GM19328 (cell line): ENCODE measurements at regions not wholly inside any gene's neighbourhood (a gene's known extent, or its start where the extent isn't known, plus 50 kb on each side); places are given as distances from the start of the nearest gene placed in this dataset.
A peak's percentile ranks its signal among the peaks of the same experiment; 100 is the strongest.

Experiments
- ATAC-seq: cut with Tn5 transposase; IDR thresholded peaks from one replicate; pipeline ENCODE4 v1.9.1; 2021; ENCODE audit warnings: mild to moderate bottlenecking, moderate library complexity; ENCODE audit not compliant: unreplicated experiment

DNA sequence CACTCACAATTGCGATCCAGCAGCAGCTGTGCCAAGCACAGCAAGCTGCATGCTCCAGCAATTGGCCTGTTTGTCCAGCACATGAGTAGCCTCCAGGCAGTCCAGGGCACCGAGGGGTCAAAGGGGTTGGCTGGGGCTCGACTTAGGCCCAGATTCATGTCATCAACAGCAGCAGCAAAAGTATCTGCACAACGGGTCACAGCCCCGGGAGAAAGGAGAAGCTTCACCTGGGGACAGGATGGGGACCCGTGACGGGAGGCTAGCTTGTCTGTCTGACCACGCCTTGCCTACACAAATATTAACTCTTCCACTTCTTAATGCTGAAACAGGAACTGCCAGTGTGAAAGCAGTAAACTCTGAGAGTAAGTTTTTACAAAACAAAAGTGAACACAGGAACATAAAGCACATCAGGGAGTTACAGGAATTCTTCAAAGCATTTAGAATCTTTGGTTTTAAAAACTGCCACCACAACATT is 191.2 kb downstream of the PIK3R1 start:
- peak; percentile 68 for ATAC-seq

DNA sequence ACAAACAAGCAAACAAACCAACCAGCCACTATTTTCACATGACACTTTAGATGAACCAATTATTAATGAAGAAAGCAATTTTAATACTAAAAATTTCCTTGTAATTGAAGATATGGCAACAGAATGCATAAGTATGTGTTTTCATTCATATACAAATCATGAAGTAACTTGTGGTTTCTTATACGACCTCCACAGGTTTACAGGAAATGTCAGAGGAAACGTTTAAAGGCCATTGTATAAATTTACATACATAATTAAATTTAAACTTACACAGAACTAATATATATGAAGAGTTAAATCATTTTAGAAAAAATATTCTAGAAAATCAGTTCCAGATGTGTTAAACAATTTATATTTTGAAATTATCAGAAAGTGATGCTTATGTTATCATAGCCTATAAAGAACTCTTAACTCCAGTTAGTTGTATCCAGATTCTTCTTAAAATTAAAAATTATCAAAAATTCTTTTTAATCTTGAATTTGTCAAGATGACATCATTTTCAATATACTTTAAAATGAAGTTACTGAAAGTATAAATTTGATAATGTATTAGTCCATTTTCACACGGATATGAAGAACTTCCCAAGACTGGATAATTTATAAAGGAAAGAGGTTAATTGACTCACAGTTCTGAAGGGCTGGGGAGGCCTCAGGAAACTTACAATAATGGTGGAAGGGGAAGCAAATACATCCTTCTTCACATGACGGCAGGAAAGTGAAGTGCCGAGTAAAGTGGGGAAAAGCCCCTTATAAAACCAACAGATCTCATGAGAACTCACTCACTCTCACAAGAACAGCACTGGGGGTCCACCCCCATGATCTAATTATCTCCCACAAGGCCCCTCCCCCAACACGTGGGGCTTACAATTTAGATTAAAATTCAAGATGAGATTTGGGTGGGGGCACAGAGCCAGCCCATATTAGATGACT is 192.0 kb downstream of the PIK3R1 start:
- no peak for ATAC-seq

- no peak for ATAC-seq
Measured at GRCh38 chr5:68408345-68408871, 192.9 kb downstream of the PIK3R1 start.

DNA sequence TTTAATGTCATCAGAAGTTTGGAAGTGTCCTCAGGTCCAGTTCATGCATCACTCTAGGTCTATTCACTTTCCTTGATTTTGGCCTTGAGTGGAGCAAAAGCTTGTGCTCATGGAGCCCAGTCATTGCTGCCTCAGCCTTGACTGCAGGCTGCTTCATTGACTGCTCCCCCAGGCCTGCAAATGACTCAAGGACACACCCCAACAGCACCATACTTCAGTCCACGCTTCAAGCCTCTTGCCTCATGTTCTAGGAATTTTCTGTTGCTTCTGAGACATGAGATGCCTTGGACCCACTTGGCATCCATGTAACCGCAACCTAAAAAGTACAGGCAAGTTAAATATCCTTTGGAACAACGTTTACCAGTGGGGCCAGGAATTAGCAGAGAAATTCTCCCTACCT is 193.7 kb downstream of the PIK3R1 start:
- no peak for ATAC-seq

DNA sequence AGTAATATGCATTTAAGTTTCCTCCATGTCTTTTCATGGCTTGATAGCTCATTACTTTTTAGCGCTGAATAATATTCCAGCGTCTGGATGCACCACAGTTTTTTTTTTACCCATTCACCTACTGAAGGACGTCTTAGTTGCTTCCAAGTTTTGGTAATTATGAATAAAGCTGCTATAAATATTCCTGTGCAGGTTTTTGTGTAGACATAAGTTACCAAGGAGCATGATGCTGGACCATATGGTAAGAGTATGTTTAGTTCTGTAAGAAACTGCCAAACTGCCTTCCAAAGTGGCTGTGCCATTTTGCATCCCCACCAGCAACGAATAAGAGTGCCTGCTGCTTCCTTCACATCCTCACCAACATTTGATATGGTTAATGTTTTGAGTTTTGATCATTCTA is 195.6 kb downstream of the PIK3R1 start:
- ATAC-seq: no peak

GRCh38 chr5:68415177-68416085 is 199.9 kb downstream of the PIK3R1 start:
- ATAC-seq: no peak

GRCh38 chr5:68416714-68417113 is 201.2 kb downstream of the PIK3R1 start:
- ATAC-seq: no peak

DNA sequence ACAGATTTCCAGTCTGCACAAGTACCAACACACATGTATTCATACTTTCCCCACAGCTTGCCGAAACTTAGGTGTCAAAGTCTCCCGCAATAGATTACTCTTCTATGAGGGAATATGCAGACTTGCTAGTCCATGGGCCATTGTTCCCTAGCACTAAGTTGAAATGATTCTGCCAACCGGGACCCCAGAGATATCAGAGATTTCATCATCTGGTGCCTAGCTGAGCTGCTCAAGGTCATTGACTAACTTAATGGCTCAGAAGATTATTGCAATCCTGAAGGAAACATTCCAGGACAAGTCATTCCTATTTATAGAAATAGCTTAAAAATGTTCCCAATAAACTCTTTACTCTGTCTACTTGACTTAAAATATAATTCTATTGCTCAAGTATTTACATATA is 202.6 kb downstream of the PIK3R1 start:
- no peak for ATAC-seq

DNA sequence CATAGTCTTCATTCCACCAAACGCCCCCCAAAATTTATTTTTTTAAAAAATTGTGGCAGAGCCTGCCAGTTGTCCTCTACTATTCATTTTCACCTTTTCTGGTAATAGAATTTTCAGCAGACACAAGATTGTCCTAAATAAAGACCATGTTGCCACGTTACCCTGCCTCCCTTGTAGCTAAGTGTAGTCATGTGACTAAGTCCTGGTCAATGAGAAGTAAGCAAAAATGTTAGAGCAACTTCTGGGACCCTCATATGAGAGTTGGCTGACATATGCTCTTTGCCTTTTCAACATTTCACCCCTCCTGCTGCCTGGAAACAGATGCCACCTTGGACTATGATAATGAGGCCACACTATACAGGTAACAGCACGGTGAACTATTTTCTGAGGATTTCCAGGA is 203.1 kb downstream of the PIK3R1 start:
- ATAC-seq: no peak

DNA sequence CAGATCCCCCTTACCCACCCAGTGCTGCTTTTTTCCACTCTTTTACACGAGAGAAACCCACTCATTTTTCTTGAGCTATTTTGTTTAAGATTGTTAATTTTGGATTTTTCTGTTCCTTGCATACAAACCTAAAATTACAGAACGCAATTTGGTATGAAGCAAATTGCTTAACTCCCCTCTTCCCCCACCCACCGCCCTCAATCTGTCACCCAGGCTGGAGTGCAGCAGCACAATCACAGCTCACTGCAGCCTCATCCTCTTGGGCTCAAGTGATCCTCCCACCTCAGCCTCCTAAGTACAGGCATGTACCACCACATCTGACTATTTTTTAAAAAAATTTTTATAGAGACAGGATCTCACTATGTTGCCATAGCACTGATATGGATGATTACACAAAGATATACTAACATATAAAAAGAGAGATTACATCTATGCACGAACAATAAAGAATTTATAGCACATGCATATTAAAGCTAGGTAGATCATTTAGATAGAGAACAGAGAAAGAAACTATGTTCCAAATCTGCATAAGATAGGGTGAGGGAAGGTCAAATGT is 203.6 kb downstream of the PIK3R1 start:
- no peak for ATAC-seq

DNA sequence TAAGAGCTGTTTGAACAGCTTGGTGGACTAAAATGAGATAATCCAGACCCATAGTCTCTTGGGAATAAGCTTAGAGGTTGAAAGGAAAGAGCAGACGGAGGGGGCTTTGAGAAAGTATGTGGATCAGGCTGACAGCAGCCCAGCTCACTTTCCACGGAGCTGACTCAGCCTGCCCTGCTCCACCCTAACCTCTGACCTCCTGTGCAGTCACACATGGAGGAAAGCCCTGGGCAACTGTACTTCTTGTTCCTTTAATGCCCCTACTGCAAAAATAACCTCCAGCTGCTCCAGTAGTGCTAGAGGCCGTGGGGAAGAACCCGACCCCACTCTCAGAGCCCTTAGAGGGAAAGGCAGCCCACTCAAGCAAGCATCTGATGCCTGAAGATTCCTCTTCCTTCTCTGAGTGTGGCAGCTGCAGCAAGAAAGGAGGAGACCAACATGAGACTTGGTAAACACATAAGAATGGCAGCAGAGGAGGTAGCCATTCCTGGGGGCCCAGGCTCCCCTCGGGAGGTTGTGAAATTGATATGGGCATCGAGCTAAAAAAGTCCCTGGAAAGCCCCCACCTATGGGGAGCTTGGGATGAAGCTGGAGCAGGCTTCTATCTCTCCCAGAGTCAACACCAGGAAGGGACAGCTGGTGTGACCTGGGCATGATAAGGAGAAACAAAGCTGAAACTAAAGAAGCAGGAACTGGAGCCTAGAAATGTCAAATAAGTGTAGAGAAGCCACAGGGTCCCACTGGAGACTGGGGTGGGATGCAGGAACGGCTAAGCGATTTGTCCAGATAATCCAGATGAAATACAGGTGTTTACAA is 204.3 kb downstream of the PIK3R1 start:
- ATAC-seq: no peak

DNA sequence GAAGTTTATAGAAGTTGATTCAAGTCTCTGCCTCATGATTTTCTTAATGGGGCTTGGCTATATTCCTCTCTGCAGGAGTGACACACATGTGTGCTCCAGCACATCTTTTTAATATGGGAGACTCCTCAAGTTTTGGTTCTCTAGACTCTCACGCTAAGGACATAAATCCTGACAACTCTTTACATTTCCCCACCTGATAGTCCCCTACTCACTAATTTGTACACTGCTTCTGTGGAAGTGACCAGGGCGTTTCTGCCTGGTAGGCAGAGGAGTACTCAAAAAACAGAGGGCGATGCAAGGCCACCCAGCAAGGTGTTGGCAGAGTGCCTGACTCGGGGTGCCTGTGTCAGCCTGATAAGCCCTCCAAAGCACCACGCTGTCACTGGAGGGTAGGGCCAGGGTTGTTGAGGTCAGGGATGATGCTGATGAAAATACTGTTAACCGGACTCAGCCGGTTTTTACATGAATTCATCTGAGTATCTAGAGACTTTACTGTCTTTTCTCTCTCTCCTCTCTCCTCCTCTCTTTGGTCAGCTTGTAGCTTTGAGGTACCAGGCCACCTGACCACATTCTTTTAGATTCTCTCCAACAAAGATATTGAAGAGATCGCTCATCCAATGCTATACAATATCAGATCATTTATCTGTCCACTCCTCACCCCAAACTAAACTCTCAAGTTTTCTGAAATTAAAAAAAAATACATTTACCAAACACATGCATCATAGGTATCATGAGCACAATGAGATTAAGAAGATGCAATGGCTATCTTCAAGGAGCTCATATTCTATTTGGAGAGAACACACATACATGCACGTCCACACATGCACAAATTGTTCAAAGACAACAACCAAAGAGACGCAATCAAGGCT is 205.2 kb downstream of the PIK3R1 start:
- ATAC-seq: no peak

DNA sequence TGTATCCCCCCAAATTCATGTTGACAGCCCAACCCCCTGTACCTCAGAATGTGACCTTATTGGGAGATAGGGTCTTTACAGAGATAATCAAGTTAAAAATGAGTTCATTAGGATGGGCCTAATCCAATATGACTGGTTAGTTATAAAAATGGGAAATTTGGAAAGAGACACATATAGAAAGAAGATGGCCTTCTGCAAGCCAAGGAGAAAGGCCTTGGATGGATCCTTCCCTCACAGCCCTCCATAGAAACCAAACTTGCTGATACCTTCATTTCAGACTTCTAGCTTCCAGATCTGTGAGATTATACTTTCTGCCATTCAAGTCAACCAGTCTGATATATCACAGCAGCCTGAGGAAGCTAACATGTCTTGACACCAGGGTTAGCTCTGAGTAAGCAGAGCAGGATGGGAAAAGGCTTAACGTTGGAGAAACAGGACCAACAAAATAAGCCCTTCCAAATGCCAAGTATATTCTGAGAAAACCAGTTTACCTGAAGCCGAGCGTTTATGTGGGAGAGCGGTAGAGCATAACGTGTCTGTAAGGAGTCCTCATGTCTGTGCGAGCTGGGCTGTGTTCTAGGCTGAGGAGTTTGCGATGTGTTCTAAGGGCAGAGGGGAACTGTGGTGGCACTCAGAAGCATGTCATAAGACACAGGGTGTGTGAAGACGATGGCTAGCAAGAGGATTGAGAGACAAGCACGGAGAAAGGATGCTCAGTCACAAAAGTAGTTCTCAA is 206.1 kb downstream of the PIK3R1 start:
- ATAC-seq: no peak

DNA sequence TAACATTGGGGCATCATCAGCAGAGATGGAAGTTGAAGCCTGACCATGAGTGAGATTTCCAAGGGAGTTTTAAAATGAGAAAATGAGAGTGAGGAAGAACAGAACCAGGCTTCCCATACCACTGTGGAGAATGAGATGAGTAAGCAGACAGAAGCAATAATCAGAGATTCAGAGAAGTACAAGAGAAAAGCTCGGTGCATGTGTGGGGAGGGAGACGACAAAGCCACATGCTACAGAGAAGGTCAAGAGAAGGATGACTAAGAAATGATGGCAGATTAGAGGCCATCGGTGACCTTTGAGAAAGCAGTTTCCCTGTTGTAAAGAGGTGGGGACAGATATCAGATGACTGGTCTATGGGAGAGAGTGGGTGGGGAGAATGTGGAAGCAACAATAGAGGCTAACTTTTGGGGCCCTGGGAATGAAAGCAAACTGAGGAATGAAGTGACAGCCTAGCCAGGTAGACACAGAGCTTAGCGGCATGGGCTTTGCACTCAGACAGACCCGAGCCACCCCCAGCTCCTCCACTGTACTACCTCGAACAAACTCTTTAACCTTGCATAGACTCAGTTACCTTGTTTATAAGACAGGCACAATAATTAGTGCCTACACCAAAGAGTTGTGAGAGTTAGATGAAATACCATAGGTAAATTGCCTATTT is 207.7 kb downstream of the PIK3R1 start:
- ATAC-seq: no peak

DNA sequence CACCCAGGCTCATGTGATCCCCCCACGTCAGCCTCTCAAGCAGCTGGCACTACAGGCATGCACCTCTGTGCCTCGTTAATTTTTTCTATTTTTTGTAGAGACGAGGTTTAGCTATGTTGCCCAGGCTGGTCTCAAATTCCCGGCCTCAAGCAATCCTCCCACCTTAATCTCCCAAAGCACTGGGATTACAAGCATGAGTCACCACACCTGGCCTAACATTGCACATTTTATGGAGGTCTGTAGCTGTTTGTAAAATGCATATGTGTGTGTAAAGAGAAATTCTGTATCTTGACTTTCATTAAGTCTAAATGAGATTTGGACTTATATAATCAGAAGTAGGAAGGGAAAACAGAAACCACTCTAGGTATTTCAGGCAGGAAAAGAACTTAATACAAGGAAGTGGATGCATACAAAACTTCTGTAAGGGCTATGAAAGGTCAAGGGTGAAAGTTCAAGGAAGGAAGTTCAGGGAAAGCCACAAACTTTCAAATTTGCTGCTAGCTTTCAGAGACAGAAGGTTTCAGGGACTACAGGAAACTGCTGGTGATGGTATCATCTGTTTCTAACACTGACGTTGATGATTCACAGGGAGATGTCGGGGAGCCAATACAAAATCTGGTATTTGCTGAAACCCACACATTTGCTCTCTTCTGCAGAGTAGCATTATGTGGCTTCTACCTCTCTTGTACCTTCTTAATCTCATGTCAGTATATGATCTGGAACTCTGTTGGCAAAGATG is 209.4 kb downstream of the PIK3R1 start:
- ATAC-seq: peak; percentile 50

GRCh38 chr5:68426586-68426985 is 211.0 kb downstream of the PIK3R1 start:
- ATAC-seq: no peak

DNA sequence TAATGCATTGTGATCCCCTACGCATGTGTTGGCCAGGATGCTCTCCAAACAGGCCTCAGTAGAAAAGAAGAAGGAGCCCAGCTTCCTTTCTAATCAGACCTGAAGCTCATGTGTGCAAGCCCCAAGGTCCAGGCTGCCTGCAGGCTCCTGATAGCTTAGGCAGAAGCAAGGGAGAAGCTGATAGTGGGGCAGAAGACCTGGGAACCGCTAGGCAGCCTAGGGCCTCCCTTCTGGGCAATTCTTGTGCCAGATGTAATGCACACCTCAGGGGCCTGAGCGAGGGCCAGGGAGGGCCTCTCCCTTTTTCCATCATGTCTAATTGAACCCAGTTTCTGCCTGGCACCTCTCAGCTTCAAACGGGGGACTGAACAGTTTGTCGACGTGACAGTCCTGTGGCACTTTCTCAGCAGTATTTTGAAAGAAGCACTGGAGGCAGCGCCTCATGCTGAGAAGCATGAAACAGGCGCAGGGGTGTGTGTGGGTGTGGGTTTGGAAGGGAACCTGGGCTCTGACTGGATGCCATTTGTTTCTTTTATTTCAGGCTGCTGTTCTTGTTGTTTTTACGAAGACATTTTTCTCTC is 212.8 kb downstream of the PIK3R1 start:
- ATAC-seq: no peak
